SK-N-SH treated with all-trans-retinoic acid at 6 μM for 48 hours (cell line): ENCODE measurements at regions not wholly inside any gene's neighbourhood (a gene's known extent, or its start where the extent isn't known, plus 50 kb on each side); places are given as distances from the start of the nearest gene placed in this dataset.

Experiments used
- ATAC-seq: fragments of 200-7000 bp; cut with Tn5 transposase; 3 replicates; pipeline ENCODE4 v1.9.1; 2020; ENCODE audit warnings: mild to moderate bottlenecking, moderate library complexity
- ARNTL ChIP-seq: fragments of 450-650 bp; formaldehyde crosslinking; IDR thresholded peaks from 2 replicates; pipeline ENCODE4 v1.5.0; 2020; ENCODE audit warnings: low read depth, mild to moderate bottlenecking, moderate library complexity, borderline replicate concordance
- BACH2 ChIP-seq: fragments of 250-450 bp; sonication (Bioruptor Pico); IDR thresholded peaks from 2 replicates; pipeline ENCODE4 v1.9.0; 2021; ENCODE audit warnings: mild to moderate bottlenecking, borderline replicate concordance
- CREB5 ChIP-seq: fragments of 250-450 bp; sonication (Bioruptor Pico); IDR thresholded peaks from 2 replicates; pipeline ENCODE4 v1.5.1; 2020; ENCODE audit warnings: low read depth, mild to moderate bottlenecking, moderate library complexity
- GLIS3 ChIP-seq: fragments of 250-450 bp; sonication (Bioruptor Pico); IDR thresholded peaks from 2 replicates; pipeline ENCODE4 v1.5.0; 2020; ENCODE audit warnings: mild to moderate bottlenecking, moderate library complexity
- ISL1 ChIP-seq: fragments of 250-450 bp; sonication (Bioruptor Pico); IDR thresholded peaks from 2 replicates; pipeline ENCODE4 v2.1.2; 2022; ENCODE audit warnings: mild to moderate bottlenecking, moderate library complexity
- PPARA ChIP-seq: fragments of 250-450 bp; sonication (Bioruptor Pico); IDR thresholded peaks from 2 replicates; pipeline ENCODE4 v1.5.0; 2020; ENCODE audit warnings: mild to moderate bottlenecking, borderline replicate concordance
- RARB ChIP-seq: fragments of 250-450 bp; sonication (Bioruptor Pico); IDR thresholded peaks from 2 replicates; pipeline ENCODE4 v1.8.0; 2021; ENCODE audit warnings: mild to moderate bottlenecking, moderate library complexity
- SNAI2 ChIP-seq: fragments of 250-450 bp; sonication (Bioruptor Pico); IDR thresholded peaks from 2 replicates; pipeline ENCODE4 v1.5.0; 2020; ENCODE audit warnings: mild to moderate bottlenecking, moderate library complexity
- TCF4 ChIP-seq: fragments of 250-450 bp; sonication (Bioruptor Pico); IDR thresholded peaks from 2 replicates; pipeline ENCODE4 v1.8.0; 2021; ENCODE audit warnings: mild to moderate bottlenecking, moderate library complexity, borderline replicate concordance
- TOX ChIP-seq: fragments of 250-450 bp; sonication (Bioruptor Pico); IDR thresholded peaks from 2 replicates; pipeline ENCODE4 v1.8.0; 2021; ENCODE audit warnings: mild to moderate bottlenecking, moderate library complexity, borderline replicate concordance
- TSHZ2 ChIP-seq: fragments of 250-450 bp; sonication (Bioruptor Pico); IDR thresholded peaks from 2 replicates; pipeline ENCODE4 v1.5.0; 2020; ENCODE audit warnings: mild to moderate bottlenecking, moderate library complexity
- ZFP3 ChIP-seq: fragments of 250-450 bp; sonication (Bioruptor Pico); IDR thresholded peaks from 2 replicates; pipeline ENCODE4 v1.5.0; 2020; ENCODE audit warnings: mild to moderate bottlenecking, moderate library complexity
- ZFP30 ChIP-seq: fragments of 450-650 bp; formaldehyde crosslinking; IDR thresholded peaks from 2 replicates; pipeline ENCODE4 v1.5.0; 2022; ENCODE audit warnings: mild to moderate bottlenecking, moderate library complexity
- ZNF565 ChIP-seq: fragments of 450-650 bp; formaldehyde crosslinking; conservative IDR thresholded peaks from 2 replicates; pipeline ENCODE4 v1.5.0; 2020; ENCODE audit warnings: low read depth, mild to moderate bottlenecking, moderate library complexity
- ZNF70 ChIP-seq: fragments of 450-650 bp; formaldehyde crosslinking; IDR thresholded peaks from 2 replicates; pipeline ENCODE4 v1.5.0; 2020; ENCODE audit warnings: mild to moderate bottlenecking, moderate library complexity
- ZNF8 ChIP-seq: fragments of 450-650 bp; formaldehyde crosslinking; IDR thresholded peaks from 2 replicates; pipeline ENCODE4 v1.5.0; 2020; ENCODE audit warnings: mild to moderate bottlenecking, moderate library complexity
- TF ChIP-seq, protein P1 (sequence below): fragments of 250-450 bp; sonication (Bioruptor Pico); IDR thresholded peaks from 2 replicates; pipeline ENCODE4 v1.8.0; 2020; ENCODE audit warnings: mild to moderate bottlenecking, moderate library complexity, borderline replicate concordance
- TF ChIP-seq, protein P2 (sequence below): fragments of 250-450 bp; sonication (Bioruptor Pico); IDR thresholded peaks from 2 replicates; pipeline ENCODE4 v1.8.0; 2021; ENCODE audit warnings: low read depth, mild to moderate bottlenecking, moderate library complexity, borderline replicate concordance
- TF ChIP-seq, protein P3 (sequence below): fragments of 250-450 bp; sonication (Bioruptor Pico); IDR thresholded peaks from 2 replicates; pipeline ENCODE4 v1.5.1; 2021; ENCODE audit warnings: mild to moderate bottlenecking, moderate library complexity

GRCh38 chr20:16147216-16147615 is 426.0 kb downstream of the KIF16B start:
- ATAC-seq, result no peak
- TF ChIP-seq PPARA (CRISPR knock-in tag) (no peak), ZNF70 (CRISPR knock-in tag) (no peak), TCF4 (CRISPR knock-in tag) (no peak), ISL1 (CRISPR knock-in tag) (no peak), BACH2 (no peak), RARB (no peak), ZNF8 (CRISPR knock-in tag) (no peak)
- TF ChIP-seq, protein P1, sequence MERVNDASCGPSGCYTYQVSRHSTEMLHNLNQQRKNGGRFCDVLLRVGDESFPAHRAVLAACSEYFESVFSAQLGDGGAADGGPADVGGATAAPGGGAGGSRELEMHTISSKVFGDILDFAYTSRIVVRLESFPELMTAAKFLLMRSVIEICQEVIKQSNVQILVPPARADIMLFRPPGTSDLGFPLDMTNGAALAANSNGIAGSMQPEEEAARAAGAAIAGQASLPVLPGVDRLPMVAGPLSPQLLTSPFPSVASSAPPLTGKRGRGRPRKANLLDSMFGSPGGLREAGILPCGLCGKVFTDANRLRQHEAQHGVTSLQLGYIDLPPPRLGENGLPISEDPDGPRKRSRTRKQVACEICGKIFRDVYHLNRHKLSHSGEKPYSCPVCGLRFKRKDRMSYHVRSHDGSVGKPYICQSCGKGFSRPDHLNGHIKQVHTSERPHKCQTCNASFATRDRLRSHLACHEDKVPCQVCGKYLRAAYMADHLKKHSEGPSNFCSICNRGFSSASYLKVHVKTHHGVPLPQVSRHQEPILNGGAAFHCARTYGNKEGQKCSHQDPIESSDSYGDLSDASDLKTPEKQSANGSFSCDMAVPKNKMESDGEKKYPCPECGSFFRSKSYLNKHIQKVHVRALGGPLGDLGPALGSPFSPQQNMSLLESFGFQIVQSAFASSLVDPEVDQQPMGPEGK, result no peak

- no peak for ATAC-seq
These were observed 427.3 kb downstream of the KIF16B start for GRCh38 chr20:16145919-16146318.

DNA sequence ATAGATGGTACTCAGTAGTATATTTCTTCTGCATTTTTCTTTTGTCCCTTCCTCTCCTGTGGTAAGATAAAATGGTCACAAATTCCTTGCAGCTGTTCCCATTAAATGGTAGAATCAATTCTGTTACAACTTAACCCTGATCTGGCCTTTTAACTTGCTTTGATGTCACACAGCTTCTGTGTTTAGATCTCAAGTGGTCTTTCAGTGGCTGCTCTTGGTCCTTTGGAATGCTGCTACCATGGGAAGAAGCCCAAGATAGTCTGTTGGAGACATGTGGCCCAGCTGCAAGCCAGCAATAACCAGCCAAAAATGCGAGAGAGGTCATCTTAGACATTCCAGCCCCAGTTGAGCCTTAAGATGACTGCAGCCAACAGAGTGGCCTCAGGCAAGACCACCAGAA is 429.7 kb downstream of the KIF16B start:
- no peak for ATAC-seq
- TF ChIP-seq ZFP3 (CRISPR knock-in tag) (no peak), ZNF565 (CRISPR knock-in tag) (no peak)

More at GRCh38 chr20:16145919-16146318, 427.3 kb downstream of the KIF16B start:
- TF ChIP-seq, protein P2, sequence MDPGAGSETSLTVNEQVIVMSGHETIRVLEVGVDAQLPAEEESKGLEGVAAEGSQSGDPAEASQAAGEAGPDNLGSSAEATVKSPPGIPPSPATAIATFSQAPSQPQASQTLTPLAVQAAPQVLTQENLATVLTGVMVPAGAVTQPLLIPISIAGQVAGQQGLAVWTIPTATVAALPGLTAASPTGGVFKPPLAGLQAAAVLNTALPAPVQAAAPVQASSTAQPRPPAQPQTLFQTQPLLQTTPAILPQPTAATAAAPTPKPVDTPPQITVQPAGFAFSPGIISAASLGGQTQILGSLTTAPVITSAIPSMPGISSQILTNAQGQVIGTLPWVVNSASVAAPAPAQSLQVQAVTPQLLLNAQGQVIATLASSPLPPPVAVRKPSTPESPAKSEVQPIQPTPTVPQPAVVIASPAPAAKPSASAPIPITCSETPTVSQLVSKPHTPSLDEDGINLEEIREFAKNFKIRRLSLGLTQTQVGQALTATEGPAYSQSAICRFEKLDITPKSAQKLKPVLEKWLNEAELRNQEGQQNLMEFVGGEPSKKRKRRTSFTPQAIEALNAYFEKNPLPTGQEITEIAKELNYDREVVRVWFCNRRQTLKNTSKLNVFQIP, result no peak
- TF ChIP-seq TCF4 (CRISPR knock-in tag) (no peak), TSHZ2 (CRISPR knock-in tag) (no peak), GLIS3 (CRISPR knock-in tag) (no peak)
- TF ChIP-seq, all 23 proteins: peak for 0

- TF ChIP-seq ARNTL (CRISPR knock-in tag), result no peak
- TF ChIP-seq, all 23 proteins: peak for 0
- no peak for ATAC-seq
These were observed 437.6 kb downstream of the KIF16B start for GRCh38 chr20:16135630-16136029.

DNA sequence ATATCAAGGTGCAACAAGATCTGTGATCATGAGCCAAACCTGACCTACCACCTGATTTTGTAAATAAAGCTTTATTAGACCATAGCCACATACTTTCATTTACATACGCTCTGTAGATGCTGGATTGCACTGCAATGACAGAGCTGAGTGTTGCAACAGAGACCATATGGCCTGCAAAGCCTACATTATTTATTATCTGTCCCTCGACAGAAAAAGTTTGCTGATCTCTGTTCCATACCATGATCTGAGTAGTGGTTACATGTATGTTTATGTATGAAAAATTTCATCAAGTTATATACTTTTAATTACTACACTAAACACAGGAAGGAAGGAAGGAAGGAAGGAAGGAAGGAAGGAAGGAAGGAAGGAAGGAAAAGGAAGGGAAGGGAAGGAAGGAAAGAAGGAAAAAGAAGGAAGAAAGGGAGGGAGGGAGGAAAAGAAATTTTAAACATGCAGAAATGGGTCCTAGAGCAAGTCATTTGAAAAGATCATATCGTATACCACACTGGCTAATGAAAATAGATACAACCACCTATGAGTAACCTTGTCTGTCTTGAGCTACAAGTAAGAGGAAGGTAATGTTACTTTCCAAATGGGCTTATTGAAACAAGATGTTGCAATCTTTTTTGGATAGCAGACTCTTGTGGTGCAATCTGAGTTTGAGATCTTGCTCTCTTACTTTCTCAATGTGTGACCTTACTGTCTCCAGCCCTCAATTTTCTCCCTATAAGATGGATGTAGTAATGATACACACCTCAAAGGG is 441.0 kb downstream of the KIF16B start:
- no peak for ATAC-seq
- TF ChIP-seq ARNTL (CRISPR knock-in tag) (no peak), BACH2 (no peak), PPARA (CRISPR knock-in tag) (no peak), TOX (CRISPR knock-in tag) (no peak), ISL1 (CRISPR knock-in tag) (no peak), SNAI2 (CRISPR knock-in tag) (no peak), ZFP30 (CRISPR knock-in tag) (no peak), ZNF565 (CRISPR knock-in tag) (no peak)

GRCh38 chr20:16129411-16129810 is 443.8 kb downstream of the KIF16B start:
- no peak for ATAC-seq

More at GRCh38 chr20:16129411-16129810, 443.8 kb downstream of the KIF16B start:
- no peak for TF ChIP-seq TOX (CRISPR knock-in tag)
- TF ChIP-seq ZNF70 (CRISPR knock-in tag), result no peak
- no peak for TF ChIP-seq SNAI2 (CRISPR knock-in tag)
- no peak for TF ChIP-seq ZNF565 (CRISPR knock-in tag)
- no peak for TF ChIP-seq ISL1 (CRISPR knock-in tag)
- TF ChIP-seq RARB, result no peak
- no peak for TF ChIP-seq BACH2
- TF ChIP-seq PPARA (CRISPR knock-in tag), result no peak
- TF ChIP-seq, protein P3, sequence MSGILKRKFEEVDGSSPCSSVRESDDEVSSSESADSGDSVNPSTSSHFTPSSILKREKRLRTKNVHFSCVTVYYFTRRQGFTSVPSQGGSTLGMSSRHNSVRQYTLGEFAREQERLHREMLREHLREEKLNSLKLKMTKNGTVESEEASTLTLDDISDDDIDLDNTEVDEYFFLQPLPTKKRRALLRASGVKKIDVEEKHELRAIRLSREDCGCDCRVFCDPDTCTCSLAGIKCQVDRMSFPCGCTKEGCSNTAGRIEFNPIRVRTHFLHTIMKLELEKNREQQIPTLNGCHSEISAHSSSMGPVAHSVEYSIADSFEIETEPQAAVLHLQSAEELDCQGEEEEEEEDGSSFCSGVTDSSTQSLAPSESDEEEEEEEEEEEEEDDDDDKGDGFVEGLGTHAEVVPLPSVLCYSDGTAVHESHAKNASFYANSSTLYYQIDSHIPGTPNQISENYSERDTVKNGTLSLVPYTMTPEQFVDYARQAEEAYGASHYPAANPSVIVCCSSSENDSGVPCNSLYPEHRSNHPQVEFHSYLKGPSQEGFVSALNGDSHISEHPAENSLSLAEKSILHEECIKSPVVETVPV (CRISPR knock-in tag), result no peak
- TF ChIP-seq CREB5 (CRISPR knock-in tag), result no peak
